Mononuclear cell (primary cell): ENCODE measurements at regions not wholly inside any gene's neighbourhood (a gene's known extent, or its start where the extent isn't known, plus 50 kb on each side); places are given as distances from the start of the nearest gene placed in this dataset.

Experiments used
- H3K27me3 ChIP-seq: 2 replicates; pipeline ENCODE4 v1.6.0; 2011; ENCODE audit warnings: low read length, control low read depth; ENCODE audit not compliant: insufficient read depth
- H3K4me1 ChIP-seq: 2 replicates; pipeline ENCODE4 v1.5.1; 2011; ENCODE audit warnings: mild to moderate bottlenecking, low read length, control low read depth; ENCODE audit not compliant: insufficient read depth
- H3K4me3 ChIP-seq: 2 replicates; pipeline ENCODE4 v1.5.1; 2011; ENCODE audit warnings: mild to moderate bottlenecking, low read length, moderate library complexity
- H3K9me3 ChIP-seq: 2 replicates; pipeline ENCODE4 v1.5.1; 2011; ENCODE audit warnings: low read depth, mild to moderate bottlenecking, control low read depth, low read length

GRCh38 chr21:35150562-35151226 lies 101.6 kb upstream of the RUNX1 start:
- Histone ChIP-seq H3K4me1 (no peaks in the 10 kb centered on the region), H3K9me3 (no peaks in the 10 kb centered on the region), H3K4me3 (no peak overlapping the region), H3K27me3 (no peaks in the 10 kb centered on the region)

- Histone ChIP-seq H3K27me3 (no peaks in the 10 kb centered on the region), H3K9me3 (no peaks in the 10 kb centered on the region), H3K4me3 (no peak overlapping the region), H3K4me1 (no peaks in the 10 kb centered on the region)
Observed at GRCh38 chr21:35149698-35150097, 100.6 kb upstream of the RUNX1 start.

GRCh38 chr21:35147439-35147838 lies 98.3 kb upstream of the RUNX1 start:
- Histone ChIP-seq H3K27me3 (no peaks in the 10 kb centered on the region), H3K4me1 (no peaks in the 10 kb centered on the region), H3K9me3 (no peaks in the 10 kb centered on the region), H3K4me3 (no peak overlapping the region)

- Histone ChIP-seq H3K4me1 (no peaks in the 10 kb centered on the region), H3K9me3 (no peaks in the 10 kb centered on the region), H3K27me3 (no peaks in the 10 kb centered on the region), H3K4me3 (no peak overlapping the region)
Observed at GRCh38 chr21:35145626-35146233, 96.6 kb upstream of the RUNX1 start.

GRCh38 chr21:35144978-35145377 lies 95.9 kb upstream of the RUNX1 start:
- no peak overlapping the region for H3K4me3 ChIP-seq
- H3K4me1 ChIP-seq, result no peaks in the 10 kb centered on the region
- no peaks in the 10 kb centered on the region for H3K27me3 ChIP-seq
- H3K9me3 ChIP-seq, result no peaks in the 10 kb centered on the region

GRCh38 chr21:35142036-35142815 lies 93.1 kb upstream of the RUNX1 start:
- peaks cover 9% of the 10 kb centered on the region for H3K4me1 ChIP-seq
- H3K9me3 ChIP-seq, result no peaks in the 10 kb centered on the region
- no peaks in the 10 kb centered on the region for H3K27me3 ChIP-seq
- no peak overlapping the region for H3K4me3 ChIP-seq

- Histone ChIP-seq H3K4me3 (no peak overlapping the region), H3K27me3 (no peaks in the 10 kb centered on the region), H3K4me1 (peaks cover 9% of the 10 kb centered on the region), H3K9me3 (no peaks in the 10 kb centered on the region)
Observed at GRCh38 chr21:35139382-35139715, 90.2 kb upstream of the RUNX1 start.

- Histone ChIP-seq H3K4me1 (peaks cover 9% of the 10 kb centered on the region), H3K27me3 (no peaks in the 10 kb centered on the region), H3K4me3 (no peak overlapping the region), H3K9me3 (no peaks in the 10 kb centered on the region)
Observed at GRCh38 chr21:35138665-35139381, 89.7 kb upstream of the RUNX1 start.

GRCh38 chr21:35136586-35137219 lies 87.6 kb upstream of the RUNX1 start:
- Histone ChIP-seq H3K4me1 (peaks cover 9% of the 10 kb centered on the region), H3K4me3 (no peak overlapping the region), H3K27me3 (no peaks in the 10 kb centered on the region), H3K9me3 (no peaks in the 10 kb centered on the region)

GRCh38 chr21:35136106-35136505 lies 87.0 kb upstream of the RUNX1 start:
- Histone ChIP-seq H3K4me3 (no peak overlapping the region), H3K4me1 (peaks cover 9% of the 10 kb centered on the region), H3K9me3 (no peaks in the 10 kb centered on the region), H3K27me3 (no peaks in the 10 kb centered on the region)

- Histone ChIP-seq H3K9me3 (no peaks in the 10 kb centered on the region), H3K27me3 (no peaks in the 10 kb centered on the region), H3K4me1 (peaks cover 9% of the 10 kb centered on the region), H3K4me3 (no peak overlapping the region)
Observed at GRCh38 chr21:35135481-35135880, 86.4 kb upstream of the RUNX1 start.

GRCh38 chr21:35134309-35134708 lies 85.2 kb upstream of the RUNX1 start:
- Histone ChIP-seq H3K4me3 (no peak overlapping the region), H3K4me1 (peaks cover 9% of the 10 kb centered on the region), H3K27me3 (no peaks in the 10 kb centered on the region), H3K9me3 (no peaks in the 10 kb centered on the region)

- Histone ChIP-seq H3K4me1 (no peaks in the 10 kb centered on the region), H3K9me3 (no peaks in the 10 kb centered on the region), H3K27me3 (no peaks in the 10 kb centered on the region), H3K4me3 (no peak overlapping the region)
Observed at GRCh38 chr21:35128536-35128935, 79.4 kb upstream of the RUNX1 start.

GRCh38 chr21:35127851-35128250 lies 78.7 kb upstream of the RUNX1 start:
- Histone ChIP-seq H3K9me3 (no peaks in the 10 kb centered on the region), H3K4me1 (no peaks in the 10 kb centered on the region), H3K27me3 (no peaks in the 10 kb centered on the region), H3K4me3 (no peak overlapping the region)

- Histone ChIP-seq H3K9me3 (no peaks in the 10 kb centered on the region), H3K27me3 (no peaks in the 10 kb centered on the region), H3K4me1 (no peaks in the 10 kb centered on the region), H3K4me3 (no peak overlapping the region)
Observed at GRCh38 chr21:35127026-35127425, 77.9 kb upstream of the RUNX1 start.
